Effector memory CD8-positive, alpha-beta T cell (primary cell): ENCODE measurements at regions not wholly inside any gene's neighbourhood (a gene's known extent, or its start where the extent isn't known, plus 50 kb on each side); places are given as distances from the start of the nearest gene placed in this dataset.

Experiments used
- ATAC-seq: fragments of 150-1000 bp; cut with Tn5 transposase; replicated peaks from 2 replicates; pipeline ENCODE4 v1.10.0; 2021; ENCODE audit warnings: mild to moderate bottlenecking, moderate library complexity
- DNase-seq, 3 experiments: peaks; one replicate each; pipeline ENCODE4 v3.0.0; 2021
- H3K27ac Mint-ChIP-seq, 2 donors: one replicate each; pipeline ENCODE4 v1.8.0; 2022; ENCODE audit warnings: mild to moderate bottlenecking in 2 of 2, mixed read lengths in 2 of 2, moderate library complexity in 2 of 2
- H3K27me3 Mint-ChIP-seq, 2 donors: one replicate each; pipeline ENCODE4 v1.8.0; 2022; ENCODE audit warnings: mixed read lengths in 2 of 2
- H3K36me3 Mint-ChIP-seq: one replicate; pipeline ENCODE4 v1.8.0; 2022; ENCODE audit warnings: mild to moderate bottlenecking, moderate library complexity, mixed read lengths; ENCODE audit not compliant: insufficient read depth
- H3K4me1 Mint-ChIP-seq, 2 donors: one replicate each; pipeline ENCODE4 v1.8.0; 2022; ENCODE audit warnings: low read depth in 2 of 2, mixed read lengths in 2 of 2
- H3K4me3 Mint-ChIP-seq, 2 donors: one replicate each; pipeline ENCODE4 v1.8.0; 2022; ENCODE audit warnings: mild to moderate bottlenecking in 2 of 2, mixed read lengths in 2 of 2, moderate library complexity in 2 of 2
- H3K9me3 Mint-ChIP-seq, 2 donors: one replicate each; pipeline ENCODE4 v1.8.0; 2022; ENCODE audit warnings: mixed read lengths in 2 of 2

- Mint-ChIP-seq H3K27ac (no peak overlapping the region), H3K27me3 (no peaks in the 10 kb centered on the region), H3K9me3 (peaks cover 0 to 2% of the 10 kb centered on the region in 2 donors), H3K4me1 (no peaks in the 10 kb centered on the region), H3K36me3 (no peaks in the 10 kb centered on the region), H3K4me3 (no peak overlapping the region)
- DNase-seq (no peak), ATAC-seq (no peak)
These were observed 1498.3 kb downstream of the CDH11 start for GRCh38 chr16:63623551-63624039.

GRCh38 chr16:63618896-63619485 lies 1502.9 kb downstream of the CDH11 start:
- ATAC-seq (no peak), DNase-seq (no peak)
- H3K27ac Mint-ChIP-seq: no peak overlapping the region
- no peaks in the 10 kb centered on the region for H3K4me1 Mint-ChIP-seq
- H3K27me3 Mint-ChIP-seq: no peaks in the 10 kb centered on the region
- peaks cover 6 to 7% of the 10 kb centered on the region in 2 donors for H3K9me3 Mint-ChIP-seq
- no peaks in the 10 kb centered on the region for H3K36me3 Mint-ChIP-seq
- H3K4me3 Mint-ChIP-seq: no peak overlapping the region

GRCh38 chr16:63617990-63618763 lies 1503.7 kb downstream of the CDH11 start:
- no peak for DNase-seq
- ATAC-seq: no peak
- H3K9me3 Mint-ChIP-seq: peaks cover 8 to 13% of the 10 kb centered on the region in 2 donors
- no peaks in the 10 kb centered on the region for H3K27me3 Mint-ChIP-seq
- H3K27ac Mint-ChIP-seq: no peak overlapping the region
- H3K4me1 Mint-ChIP-seq: no peaks in the 10 kb centered on the region
- no peak overlapping the region for H3K4me3 Mint-ChIP-seq
- H3K36me3 Mint-ChIP-seq: no peaks in the 10 kb centered on the region

- no peak for DNase-seq
- Mint-ChIP-seq H3K27me3 (no peaks in the 10 kb centered on the region), H3K9me3 (peaks cover 11 to 22% of the 10 kb centered on the region in 2 donors), H3K4me1 (no peaks in the 10 kb centered on the region), H3K36me3 (no peaks in the 10 kb centered on the region), H3K4me3 (no peak overlapping the region), H3K27ac (no peak overlapping the region)
- ATAC-seq: no peak
These were observed 1504.5 kb downstream of the CDH11 start for GRCh38 chr16:63617047-63617989.

GRCh38 chr16:63614429-63614828 lies 1507.4 kb downstream of the CDH11 start:
- DNase-seq (no peak), ATAC-seq (no peak)
- H3K4me1 Mint-ChIP-seq: no peaks in the 10 kb centered on the region
- no peak overlapping the region for H3K27ac Mint-ChIP-seq
- no peaks in the 10 kb centered on the region for H3K36me3 Mint-ChIP-seq
- H3K4me3 Mint-ChIP-seq: no peak overlapping the region
- peaks cover 16 to 32% of the 10 kb centered on the region in 2 donors for H3K9me3 Mint-ChIP-seq
- no peaks in the 10 kb centered on the region for H3K27me3 Mint-ChIP-seq

- no peak for DNase-seq
- ATAC-seq: no peak
- Mint-ChIP-seq H3K9me3 (peaks cover 19 to 37% of the 10 kb centered on the region in 2 donors), H3K27me3 (no peaks in the 10 kb centered on the region), H3K4me3 (no peak overlapping the region), H3K4me1 (no peaks in the 10 kb centered on the region), H3K36me3 (no peaks in the 10 kb centered on the region), H3K27ac (no peak overlapping the region)
These were observed 1508.2 kb downstream of the CDH11 start for GRCh38 chr16:63613701-63614100.

GRCh38 chr16:63612462-63613227 lies 1509.2 kb downstream of the CDH11 start:
- no peaks in the 10 kb centered on the region for H3K36me3 Mint-ChIP-seq
- no peak overlapping the region for H3K27ac Mint-ChIP-seq
- ATAC-seq: no peak
- peaks cover 19 to 45% of the 10 kb centered on the region in 2 donors for H3K9me3 Mint-ChIP-seq
- H3K4me3 Mint-ChIP-seq: no peak overlapping the region
- no peak for DNase-seq
- H3K4me1 Mint-ChIP-seq: no peaks in the 10 kb centered on the region
- H3K27me3 Mint-ChIP-seq: no peaks in the 10 kb centered on the region

- ATAC-seq (no peak), DNase-seq (no peak)
- peaks cover 10 to 38% of the 10 kb centered on the region in 2 donors for H3K9me3 Mint-ChIP-seq
- no peak overlapping the region for H3K27ac Mint-ChIP-seq
- H3K4me3 Mint-ChIP-seq: no peak overlapping the region
- H3K4me1 Mint-ChIP-seq: no peaks in the 10 kb centered on the region
- no peaks in the 10 kb centered on the region for H3K27me3 Mint-ChIP-seq
- H3K36me3 Mint-ChIP-seq: no peaks in the 10 kb centered on the region
These were observed 1515.1 kb downstream of the CDH11 start for GRCh38 chr16:63606778-63607177.

GRCh38 chr16:63602206-63602927 lies 1519.5 kb downstream of the CDH11 start:
- H3K36me3 Mint-ChIP-seq: no peaks in the 10 kb centered on the region
- no peak for DNase-seq
- no peak for ATAC-seq
- no peaks in the 10 kb centered on the region for H3K27me3 Mint-ChIP-seq
- H3K27ac Mint-ChIP-seq: no peak overlapping the region
- H3K9me3 Mint-ChIP-seq: peaks cover 11 to 44% of the 10 kb centered on the region in 2 donors
- H3K4me1 Mint-ChIP-seq: no peaks in the 10 kb centered on the region
- H3K4me3 Mint-ChIP-seq: no peak overlapping the region

GRCh38 chr16:63596716-63597115 lies 1525.1 kb downstream of the CDH11 start:
- no peaks in the 10 kb centered on the region for H3K4me1 Mint-ChIP-seq
- H3K27ac Mint-ChIP-seq: no peak overlapping the region
- H3K4me3 Mint-ChIP-seq: no peak overlapping the region
- no peak for DNase-seq
- H3K9me3 Mint-ChIP-seq: peaks cover 8 to 24% of the 10 kb centered on the region in 2 donors
- no peak for ATAC-seq
- no peaks in the 10 kb centered on the region for H3K36me3 Mint-ChIP-seq
- H3K27me3 Mint-ChIP-seq: no peaks in the 10 kb centered on the region

GRCh38 chr16:63592852-63593251 lies 1529.0 kb downstream of the CDH11 start:
- H3K27me3 Mint-ChIP-seq: no peaks in the 10 kb centered on the region
- no peak for DNase-seq
- no peak for ATAC-seq
- H3K27ac Mint-ChIP-seq: no peak overlapping the region
- H3K4me1 Mint-ChIP-seq: no peaks in the 10 kb centered on the region
- no peak overlapping the region for H3K4me3 Mint-ChIP-seq
- H3K9me3 Mint-ChIP-seq: peaks cover 4 to 12% of the 10 kb centered on the region in 2 donors
- H3K36me3 Mint-ChIP-seq: no peaks in the 10 kb centered on the region

- DNase-seq (no peak), ATAC-seq (no peak)
- H3K27me3 Mint-ChIP-seq: no peaks in the 10 kb centered on the region
- no peak overlapping the region for H3K27ac Mint-ChIP-seq
- H3K36me3 Mint-ChIP-seq: no peaks in the 10 kb centered on the region
- H3K4me3 Mint-ChIP-seq: no peak overlapping the region
- H3K9me3 Mint-ChIP-seq: peaks cover 9 to 14% of the 10 kb centered on the region in 2 donors
- H3K4me1 Mint-ChIP-seq: no peaks in the 10 kb centered on the region
These were observed 1540.3 kb downstream of the CDH11 start for GRCh38 chr16:63581570-63581969.
